ENCODE measurements at regions not wholly inside any gene's neighbourhood (a gene's known extent, or its start where the extent isn't known, plus 50 kb on each side); places are given as distances from the start of the nearest gene placed in this dataset.
"Not testable (repeated sequence)": the region's sequence is repeated elsewhere in the genome, so short reads cannot be mapped to it uniquely, and the experiment has no call there.

DNA sequence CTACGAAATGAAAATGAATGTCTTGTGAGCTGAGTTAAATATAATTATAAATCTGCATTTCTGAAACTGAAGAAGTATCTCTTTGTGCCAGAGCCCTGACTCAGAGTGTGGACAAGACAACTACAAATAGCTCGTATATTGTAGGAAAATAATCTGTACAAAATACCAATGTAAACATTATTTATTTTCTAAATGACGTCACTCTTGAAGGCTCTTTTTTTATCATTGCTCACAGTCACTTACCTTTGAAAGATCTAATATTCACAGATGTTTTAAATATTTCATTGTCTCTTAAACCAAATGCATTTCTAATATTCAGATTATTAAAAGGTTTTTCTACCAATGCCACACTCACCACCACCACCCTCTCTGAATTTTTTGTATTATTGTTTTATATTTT lies 226.1 kb downstream of the SLCO4C1 start:
- no peaks in the 10 kb centered on the region for H3K4me1 ChIP-seq (ENCODE audit: insufficient read depth)
- H3K4me3 ChIP-seq: no peak overlapping the region
- DNase-seq: no peak
- 78 to 86% (median 83%) methylated on average over 3 of the region's 3 CpGs for WGBS, 3 donors
- H3K27me3 ChIP-seq: no peaks in the 10 kb centered on the region
- TF ChIP-seq POLR2A (IDR thresholded peaks at IDR 0.05) (no peak), EP300 (IDR thresholded peaks at IDR 0.05) (no peak)
- H3K9me3 ChIP-seq: no peaks in the 10 kb centered on the region
- intact Hi-C loops (cut with DNase I): no loop called here
- no peak overlapping the region for H3K27ac ChIP-seq
- H3K36me3 ChIP-seq: no peaks in the 10 kb centered on the region

DNA sequence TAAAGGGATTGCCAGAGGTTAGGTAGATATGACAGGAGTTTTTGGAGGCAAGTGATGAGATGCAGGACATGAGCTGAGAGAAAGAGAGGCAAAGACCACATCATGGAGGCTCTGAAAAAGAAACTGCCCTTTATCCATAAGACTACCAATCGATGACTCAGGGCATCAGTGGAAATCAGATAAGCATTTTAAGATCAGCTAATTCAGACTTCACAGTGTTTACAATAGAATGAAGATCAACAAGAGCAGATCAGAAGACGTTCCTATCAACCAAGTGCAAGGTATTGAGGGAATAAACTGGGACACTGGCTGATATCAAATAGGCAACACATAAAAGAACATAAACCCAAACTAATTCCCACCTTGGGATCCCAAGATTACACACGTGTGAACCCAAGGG lies 227.2 kb downstream of the SLCO4C1 start:
- H3K27me3 ChIP-seq: no peaks in the 10 kb centered on the region
- no peaks in the 10 kb centered on the region for H3K9me3 ChIP-seq
- no peak overlapping the region for H3K27ac ChIP-seq
- H3K4me3 ChIP-seq: no peak overlapping the region
- DNase-seq: no peak
- H3K36me3 ChIP-seq: no peaks in the 10 kb centered on the region
- intact Hi-C loops (cut with DNase I): no loop called here
- H3K4me1 ChIP-seq (ENCODE audit: insufficient read depth): no peaks in the 10 kb centered on the region
- TF ChIP-seq EP300 (IDR thresholded peaks at IDR 0.05) (no peak), POLR2A (IDR thresholded peaks at IDR 0.05) (no peak)
- TF ChIP-seq, protein P1, sequence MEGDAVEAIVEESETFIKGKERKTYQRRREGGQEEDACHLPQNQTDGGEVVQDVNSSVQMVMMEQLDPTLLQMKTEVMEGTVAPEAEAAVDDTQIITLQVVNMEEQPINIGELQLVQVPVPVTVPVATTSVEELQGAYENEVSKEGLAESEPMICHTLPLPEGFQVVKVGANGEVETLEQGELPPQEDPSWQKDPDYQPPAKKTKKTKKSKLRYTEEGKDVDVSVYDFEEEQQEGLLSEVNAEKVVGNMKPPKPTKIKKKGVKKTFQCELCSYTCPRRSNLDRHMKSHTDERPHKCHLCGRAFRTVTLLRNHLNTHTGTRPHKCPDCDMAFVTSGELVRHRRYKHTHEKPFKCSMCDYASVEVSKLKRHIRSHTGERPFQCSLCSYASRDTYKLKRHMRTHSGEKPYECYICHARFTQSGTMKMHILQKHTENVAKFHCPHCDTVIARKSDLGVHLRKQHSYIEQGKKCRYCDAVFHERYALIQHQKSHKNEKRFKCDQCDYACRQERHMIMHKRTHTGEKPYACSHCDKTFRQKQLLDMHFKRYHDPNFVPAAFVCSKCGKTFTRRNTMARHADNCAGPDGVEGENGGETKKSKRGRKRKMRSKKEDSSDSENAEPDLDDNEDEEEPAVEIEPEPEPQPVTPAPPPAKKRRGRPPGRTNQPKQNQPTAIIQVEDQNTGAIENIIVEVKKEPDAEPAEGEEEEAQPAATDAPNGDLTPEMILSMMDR (IDR thresholded peaks at IDR 0.05): no peak
- WGBS, 3 donors: 65 to 71% (median 71%) methylated on average over 3 of the region's 3 CpGs

DNA sequence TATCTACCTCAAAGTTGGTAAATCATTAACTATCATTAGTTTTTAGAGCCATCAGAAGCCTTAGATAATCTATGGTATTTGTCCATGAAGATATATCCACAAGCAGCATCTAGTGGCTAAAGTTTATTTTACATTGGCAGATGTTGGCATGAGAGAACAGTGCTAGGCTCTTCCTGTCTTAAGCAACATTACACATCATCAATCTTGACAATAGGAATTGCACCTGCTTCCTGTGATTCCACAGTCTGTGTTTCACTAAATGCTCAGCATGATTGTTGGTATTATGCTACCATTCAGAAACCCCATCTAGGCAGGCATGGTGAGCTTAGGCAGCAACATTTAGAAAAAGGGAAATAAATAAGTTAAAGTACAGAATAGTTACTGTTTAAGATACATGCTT lies 246.6 kb downstream of the SLCO4C1 start:
- DNase-seq: no peak
- Histone ChIP-seq H3K4me3 (no peak overlapping the region), H3K9me3 (no peaks in the 10 kb centered on the region), H3K36me3 (no peaks in the 10 kb centered on the region), H3K27ac (no peak overlapping the region), H3K4me1 (ENCODE audit: insufficient read depth) (no peaks in the 10 kb centered on the region), H3K27me3 (no peaks in the 10 kb centered on the region)
- intact Hi-C loops (cut with DNase I): no loop called here
- TF ChIP-seq, protein P1 (IDR thresholded peaks at IDR 0.05): no peak
- TF ChIP-seq EP300 (IDR thresholded peaks at IDR 0.05) (no peak), POLR2A (IDR thresholded peaks at IDR 0.05) (no peak)

DNA sequence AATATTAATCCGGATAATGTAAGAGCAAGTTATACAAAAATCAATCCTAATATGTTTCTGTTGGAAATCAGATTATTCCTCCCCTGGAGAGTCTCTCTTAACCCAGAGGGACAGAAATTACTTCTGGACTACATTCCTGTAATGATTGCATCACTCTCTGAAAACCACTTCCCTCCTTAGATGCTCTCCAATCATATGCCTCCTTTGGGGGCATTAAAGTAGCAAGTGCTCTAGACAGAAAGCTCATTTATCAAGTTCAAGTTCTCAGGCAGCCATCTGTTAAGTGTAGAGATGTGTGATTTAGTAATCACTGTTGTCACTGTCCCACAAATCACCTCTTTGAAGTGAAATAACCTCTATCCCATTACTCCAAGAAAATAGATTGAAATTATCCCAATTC lies 247.1 kb downstream of the SLCO4C1 start:
- Histone ChIP-seq H3K27me3 (no peaks in the 10 kb centered on the region), H3K4me1 (ENCODE audit: insufficient read depth) (no peaks in the 10 kb centered on the region), H3K4me3 (no peak overlapping the region), H3K9me3 (no peaks in the 10 kb centered on the region), H3K36me3 (no peaks in the 10 kb centered on the region), H3K27ac (no peak overlapping the region)
- WGBS, 3 donors: 88 to 90% (median 89%) methylated on average over 1 of the region's 1 CpG
- intact Hi-C loops (cut with DNase I): no loop called here
- no peak for DNase-seq
- TF ChIP-seq, protein P1 (IDR thresholded peaks at IDR 0.05): no peak
- no peak for TF ChIP-seq EP300 (IDR thresholded peaks at IDR 0.05)
- no peak for TF ChIP-seq POLR2A (IDR thresholded peaks at IDR 0.05)

DNA sequence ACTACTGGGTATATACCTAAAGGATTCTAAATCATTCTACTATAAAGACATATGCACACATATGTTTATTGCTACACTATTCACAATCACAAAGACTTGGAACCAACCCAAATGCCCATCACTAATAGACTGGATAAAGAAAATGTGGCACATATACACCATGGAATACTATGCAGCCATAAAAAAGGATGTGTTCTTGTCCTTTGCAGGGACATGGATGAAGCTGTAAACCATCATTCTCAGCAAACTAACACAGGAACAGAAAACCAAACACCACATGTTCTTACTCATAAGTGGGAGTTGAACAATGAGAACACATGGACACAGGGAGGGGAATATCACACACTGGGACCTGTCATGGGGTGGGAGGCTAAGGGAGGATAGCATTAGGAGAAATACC lies 249.0 kb downstream of the SLCO4C1 start:
- DNase-seq; H3K27ac ChIP-seq; H3K36me3 ChIP-seq; H3K27me3 ChIP-seq; H3K4me1 ChIP-seq (ENCODE audit: insufficient read depth); intact Hi-C loops (cut with DNase I); H3K4me3 ChIP-seq; H3K9me3 ChIP-seq: not testable (repeated sequence)

DNA sequence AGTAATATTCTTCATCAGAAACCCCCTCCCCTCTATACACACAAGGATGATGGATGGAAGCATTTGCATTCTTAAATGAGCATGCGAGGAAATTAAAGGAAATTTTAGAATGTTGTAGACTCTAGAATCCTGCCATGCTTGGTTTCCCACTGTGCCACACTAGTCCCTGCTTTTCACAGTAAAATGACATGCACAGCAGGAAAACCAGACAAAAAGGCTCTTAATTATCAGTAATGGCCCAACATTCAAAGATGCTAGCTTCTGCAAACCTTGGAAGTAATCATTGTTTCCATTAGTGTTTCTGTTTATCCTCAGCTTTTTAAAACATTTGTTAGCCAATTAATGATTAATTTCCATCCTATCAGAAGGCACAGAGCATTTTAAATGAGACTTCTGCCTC lies 255.8 kb downstream of the SLCO4C1 start:
- 85 to 87% (median 86%) methylated on average over 1 of the region's 1 CpG for WGBS, 3 donors
- intact Hi-C loops (cut with DNase I): no loop called here

More for the DNA sequence above, 255.8 kb downstream of the SLCO4C1 start:
- no peaks in the 10 kb centered on the region for H3K9me3 ChIP-seq
- no peaks in the 10 kb centered on the region for H3K27me3 ChIP-seq
- no peaks in the 10 kb centered on the region for H3K36me3 ChIP-seq
- H3K27ac ChIP-seq: no peak overlapping the region
- TF ChIP-seq POLR2A (IDR thresholded peaks at IDR 0.05): no peak
- no peak overlapping the region for H3K4me3 ChIP-seq
- DNase-seq: no peak
- no peaks in the 10 kb centered on the region for H3K4me1 ChIP-seq (ENCODE audit: insufficient read depth)
